CD14-positive monocyte (primary cell): ENCODE measurements at regions not wholly inside any gene's neighbourhood (a gene's known extent, or its start where the extent isn't known, plus 50 kb on each side); places are given as distances from the start of the nearest gene placed in this dataset.

Experiments
- DNase-seq, 3 donors: peaks; one replicate each; pipeline ENCODE4 v3.0.0-alpha.2; 2011 to 2022
- H2AFZ ChIP-seq: 2 replicates; pipeline ENCODE4 v1.6.0; 2012; ENCODE audit warnings: mild to moderate bottlenecking, low read depth, low read length, inconsistent platforms; ENCODE audit not compliant: insufficient read depth, poor library complexity, severe bottlenecking
- H3K27ac ChIP-seq, 2 donors: 1 replicate in 1 of 2; 2 replicates in 1 of 2; pipeline ENCODE4 v1.5.1; 2012 to 2013; ENCODE audit warnings: low read length in 2 of 2, control low read depth in 1 of 2, inconsistent platforms in 1 of 2, low read depth in 1 of 2, mild to moderate bottlenecking in 1 of 2
- H3K27me3 ChIP-seq, 2 donors: one replicate each; pipeline versions ENCODE4 v1.6.0 to v1.6.1; 2011 to 2013; ENCODE audit warnings: low read length in 2 of 2; ENCODE audit not compliant: control insufficient read depth in 2 of 2, insufficient read depth in 2 of 2
- H3K36me3 ChIP-seq, 2 donors: replicated peaks in 1 of 2; 1 replicate in 1 of 2; 2 replicates in 1 of 2; pipeline versions ENCODE4 v1.5.1 to v1.6.1; 2012 to 2013; ENCODE audit warnings: low read length in 2 of 2, control low read depth in 1 of 2, inconsistent platforms in 1 of 2, mild to moderate bottlenecking in 1 of 2; ENCODE audit not compliant: insufficient read depth in 2 of 2, control insufficient read depth in 1 of 2
- H3K4me1 ChIP-seq, 2 donors: 1 replicate in 1 of 2; 2 replicates in 1 of 2; pipeline versions ENCODE4 v1.5.1 to v1.6.1; 2012 to 2013; ENCODE audit warnings: low read length in 2 of 2, control low read depth in 1 of 2, inconsistent platforms in 1 of 2, mild to moderate bottlenecking in 1 of 2, moderate library complexity in 1 of 2; ENCODE audit not compliant: insufficient read depth in 2 of 2, control insufficient read depth in 1 of 2
- H3K4me2 ChIP-seq: replicated peaks from 2 replicates; pipeline ENCODE3; 2012; ENCODE audit warnings: low read length, moderate library complexity, mild to moderate bottlenecking; ENCODE audit not compliant: poor library complexity, severe bottlenecking; ENCODE audit errors: extremely low read depth
- H3K4me3 ChIP-seq, 3 experiments: fragments of 200-600 bp in 1 of 3; sonication (generic) in 1 of 3; replicated peaks in 1 of 3; 1 replicate in 2 of 3; 2 replicates in 1 of 3; pipeline ENCODE4 v1.5.1; 2011 to 2013; ENCODE audit warnings: low read length in 3 of 3, mild to moderate bottlenecking in 3 of 3, control low read depth in 2 of 3, low read depth in 2 of 3, inconsistent platforms in 1 of 3, moderate library complexity in 1 of 3
- H3K79me2 ChIP-seq: 2 replicates; pipeline ENCODE4 v1.6.0; 2012; ENCODE audit warnings: mild to moderate bottlenecking, control low read depth, inconsistent platforms, low read length, moderate library complexity; ENCODE audit not compliant: insufficient read depth
- H3K9ac ChIP-seq: 2 replicates; pipeline ENCODE4 v1.6.0; 2017; ENCODE audit warnings: low read length, mild to moderate bottlenecking; ENCODE audit not compliant: insufficient read depth, poor library complexity, severe bottlenecking
- H3K9me3 ChIP-seq, 2 donors: replicated peaks in 1 of 2; 1 replicate in 1 of 2; 2 replicates in 1 of 2; pipeline versions ENCODE4 v1.5.1 to v1.6.1; 2012 to 2013; ENCODE audit warnings: low read length in 2 of 2, control low read depth in 1 of 2; ENCODE audit not compliant: control insufficient read depth in 1 of 2, insufficient read depth in 1 of 2
- H4K20me1 ChIP-seq: 2 replicates; pipeline ENCODE4 v1.6.0; 2012; ENCODE audit warnings: mild to moderate bottlenecking, low read length, control low read depth, moderate library complexity; ENCODE audit not compliant: insufficient read depth
- H3K27ac Mint-ChIP-seq, 7 donors: one replicate each; pipeline ENCODE4 v1.8.0; 2020; ENCODE audit warnings: mild to moderate bottlenecking in 7 of 7, mixed read lengths in 7 of 7, moderate library complexity in 6 of 7, inconsistent platforms in 2 of 7
- H3K27me3 Mint-ChIP-seq, 3 donors: one replicate each; pipeline ENCODE4 v1.8.0; 2021 to 2022; ENCODE audit warnings: low read depth in 3 of 3, mild to moderate bottlenecking in 3 of 3, mixed read lengths in 3 of 3, moderate library complexity in 3 of 3, inconsistent platforms in 1 of 3
- H3K36me3 Mint-ChIP-seq, 2 donors: one replicate each; pipeline ENCODE4 v1.8.0; 2020; ENCODE audit warnings: mixed read lengths in 2 of 2, inconsistent platforms in 1 of 2, mild to moderate bottlenecking in 1 of 2
- H3K4me1 Mint-ChIP-seq: one replicate; pipeline ENCODE4 v1.8.0; 2020; ENCODE audit warnings: mild to moderate bottlenecking, mixed read lengths
- H3K4me3 Mint-ChIP-seq, 2 donors: one replicate each; pipeline ENCODE4 v1.8.0; 2020; ENCODE audit warnings: mild to moderate bottlenecking in 2 of 2, mixed read lengths in 2 of 2, moderate library complexity in 1 of 2
- H3K9me3 Mint-ChIP-seq, 7 donors: one replicate each; pipeline ENCODE4 v1.8.0; 2020 to 2022; ENCODE audit warnings: mixed read lengths in 7 of 7, mild to moderate bottlenecking in 6 of 7, moderate library complexity in 6 of 7, inconsistent platforms in 2 of 7
- WGBS: methylation state at CpG from one replicate; pipeline ENCODE4 v1.1.5; 2013; ENCODE audit warnings: missing lambda C conversion rate; ENCODE audit not compliant: insufficient coverage; 5-methylcytosine and 5-hydroxymethylcytosine counted together
- intact Hi-C, 2 donors: fragments of 100-400 bp; cut with micrococcal nuclease; formaldehyde crosslinking; loops; one replicate each; pipeline versions ENCODE4 v1.15.0 to v1.15.1; 2023
- TF ChIP-seq, protein P1 (sequence below): fragments of 200-600 bp; IDR thresholded peaks from one replicate; pipeline ENCODE4 v1.8.0; 2022; ENCODE audit warnings: antibody characterized with exemption, mild to moderate bottlenecking

DNA sequence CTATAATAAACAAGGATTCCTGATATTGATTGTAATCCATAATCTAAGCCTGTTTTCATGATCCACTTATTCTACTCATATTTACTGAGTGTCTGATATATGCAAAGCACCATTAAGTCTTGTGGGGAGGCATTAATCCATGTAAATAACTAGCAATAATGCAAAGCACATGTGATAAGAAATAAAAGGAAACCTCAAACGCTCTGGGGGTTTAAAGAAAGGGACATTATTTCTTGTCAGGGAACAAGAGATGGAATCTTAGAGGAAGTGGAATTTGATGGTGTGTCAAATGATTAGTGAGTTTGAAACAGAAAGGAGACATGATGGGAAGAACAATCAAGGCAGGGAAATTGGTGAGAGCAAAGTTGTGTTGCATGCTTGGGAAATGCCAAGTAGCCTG is 57.4 kb upstream of the FLT1 start:
- Histone ChIP-seq H2AFZ (no peak overlapping the region), H3K4me1 (peaks cover 0 to 3% of the 10 kb centered on the region in 2 donors), H3K4me2 (no peak overlapping the region), H3K9me3 (no peaks in the 10 kb centered on the region), H4K20me1 (no peaks in the 10 kb centered on the region), H3K36me3 (no peaks in the 10 kb centered on the region), H3K4me3 (no peak overlapping the region), H3K27me3 (peaks cover 0 to 3% of the 10 kb centered on the region in 2 donors), H3K9ac (no peak overlapping the region), H3K79me2 (no peaks in the 10 kb centered on the region), H3K27ac (no peak overlapping the region)
- Mint-ChIP-seq H3K36me3 (no peaks in the 10 kb centered on the region), H3K4me3 (peak overlapping the region in 1 of 2 donors; percentile 2), H3K4me1 (peaks cover 7% of the 10 kb centered on the region), H3K9me3 (peaks cover 0 to 2% (median 0%) of the 10 kb centered on the region in 7 donors), H3K27ac (no peak overlapping the region), H3K27me3 (peaks cover 3 to 9% (median 8%) of the 10 kb centered on the region in 3 donors)
- WGBS: 10% methylated on average over 1 of the region's 1 CpG
- no peak for DNase-seq
- intact Hi-C loops: no loop called here
- TF ChIP-seq, protein P1, sequence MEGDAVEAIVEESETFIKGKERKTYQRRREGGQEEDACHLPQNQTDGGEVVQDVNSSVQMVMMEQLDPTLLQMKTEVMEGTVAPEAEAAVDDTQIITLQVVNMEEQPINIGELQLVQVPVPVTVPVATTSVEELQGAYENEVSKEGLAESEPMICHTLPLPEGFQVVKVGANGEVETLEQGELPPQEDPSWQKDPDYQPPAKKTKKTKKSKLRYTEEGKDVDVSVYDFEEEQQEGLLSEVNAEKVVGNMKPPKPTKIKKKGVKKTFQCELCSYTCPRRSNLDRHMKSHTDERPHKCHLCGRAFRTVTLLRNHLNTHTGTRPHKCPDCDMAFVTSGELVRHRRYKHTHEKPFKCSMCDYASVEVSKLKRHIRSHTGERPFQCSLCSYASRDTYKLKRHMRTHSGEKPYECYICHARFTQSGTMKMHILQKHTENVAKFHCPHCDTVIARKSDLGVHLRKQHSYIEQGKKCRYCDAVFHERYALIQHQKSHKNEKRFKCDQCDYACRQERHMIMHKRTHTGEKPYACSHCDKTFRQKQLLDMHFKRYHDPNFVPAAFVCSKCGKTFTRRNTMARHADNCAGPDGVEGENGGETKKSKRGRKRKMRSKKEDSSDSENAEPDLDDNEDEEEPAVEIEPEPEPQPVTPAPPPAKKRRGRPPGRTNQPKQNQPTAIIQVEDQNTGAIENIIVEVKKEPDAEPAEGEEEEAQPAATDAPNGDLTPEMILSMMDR: no peak

DNA sequence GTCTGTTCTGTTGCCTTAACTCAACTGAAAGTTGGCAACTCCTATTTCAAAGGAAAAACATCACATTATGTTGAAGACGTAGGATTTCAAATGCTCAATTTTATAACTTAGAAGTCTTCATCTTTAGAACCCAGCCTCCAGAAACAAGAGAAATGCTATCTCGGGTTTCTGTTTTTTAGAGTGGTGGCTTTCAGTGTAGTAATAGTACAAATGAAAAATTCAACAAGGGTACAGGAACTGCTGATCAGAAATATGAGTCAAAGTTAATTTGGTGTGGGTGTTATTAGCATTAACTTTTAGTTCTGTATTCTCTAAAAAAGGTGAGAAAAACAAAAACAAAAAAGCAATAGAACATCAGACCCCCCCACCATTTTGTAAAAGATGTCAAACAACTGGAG is 56.6 kb upstream of the FLT1 start:
- Histone ChIP-seq H3K27ac (no peak overlapping the region), H3K4me1 (peaks cover 0 to 3% of the 10 kb centered on the region in 2 donors), H4K20me1 (no peaks in the 10 kb centered on the region), H3K9ac (no peak overlapping the region), H3K27me3 (peaks cover 0 to 3% of the 10 kb centered on the region in 2 donors), H3K4me2 (no peak overlapping the region), H3K79me2 (no peaks in the 10 kb centered on the region), H3K9me3 (no peaks in the 10 kb centered on the region), H3K4me3 (no peak overlapping the region), H2AFZ (no peak overlapping the region), H3K36me3 (no peaks in the 10 kb centered on the region)
- no CpG with 5 or more reads among the region's 2 CpGs for whole genome bisulfite sequencing
- H3K9me3 Mint-ChIP-seq: peaks cover 0 to 2% (median 0%) of the 10 kb centered on the region in 7 donors
- intact Hi-C loops: no loop called here
- no peaks in the 10 kb centered on the region for H3K36me3 Mint-ChIP-seq
- H3K4me3 Mint-ChIP-seq: no peak overlapping the region
- H3K4me1 Mint-ChIP-seq: peaks cover 7% of the 10 kb centered on the region
- no peak for DNase-seq
- TF ChIP-seq, protein P1: no peak
- peaks cover 3 to 9% (median 8%) of the 10 kb centered on the region in 3 donors for H3K27me3 Mint-ChIP-seq
- H3K27ac Mint-ChIP-seq: no peak overlapping the region
